PFSK-1 (cell line): ENCODE measurements at regions not wholly inside any gene's neighbourhood (a gene's known extent, or its start where the extent isn't known, plus 50 kb on each side); places are given as distances from the start of the nearest gene placed in this dataset.

Source experiments
- FOXP2 ChIP-seq: optimal IDR thresholded peaks from 2 replicates; pipeline ENCODE3; 2011; ENCODE audit warnings: borderline replicate concordance, control low read depth, inconsistent platforms; ENCODE audit not compliant: insufficient read depth; ENCODE audit errors: extremely low read length, extremely low read depth
- POLR2AphosphoS5 ChIP-seq: IDR thresholded peaks from 2 replicates; pipeline ENCODE4 v1.6.1; 2012; ENCODE audit warnings: low read depth, mild to moderate bottlenecking, control low read depth, low read length, moderate library complexity
- REST ChIP-seq, 2 experiments: IDR thresholded peaks; 2 replicates each; pipeline versions ENCODE4 v1.6.1 to v1.8.0; 2011 to 2012; ENCODE audit warnings: low read depth in 2 of 2, low read length in 2 of 2, control low read depth in 1 of 2, inconsistent platforms in 1 of 2, mild to moderate bottlenecking in 1 of 2, moderate library complexity in 1 of 2; ENCODE audit not compliant: insufficient read depth in 1 of 2
- SIN3A ChIP-seq: IDR thresholded peaks from 2 replicates; pipeline ENCODE4 v1.6.1; 2012; ENCODE audit warnings: mild to moderate bottlenecking, low read length, moderate library complexity, borderline replicate concordance; ENCODE audit not compliant: insufficient read depth
- TAF1 ChIP-seq: IDR thresholded peaks from 2 replicates; pipeline ENCODE4 v1.6.1; 2012; ENCODE audit warnings: low read length, control low read depth, borderline replicate concordance; ENCODE audit not compliant: insufficient read depth

GRCh38 chr2:150383587-150383986 lies 103.9 kb downstream of the RND3 start:
- TF ChIP-seq POLR2AphosphoS5 (no peak), TAF1 (no peak), SIN3A (no peak), REST (IDR thresholded peaks at IDR 0.05; ENCODE audit: insufficient read depth in 1 of 2, low read depth in 2 of 2, low read length in 2 of 2) (no peak), FOXP2 (no peak)
